ENCODE measurements at regions not wholly inside any gene's neighbourhood (a gene's known extent, or its start where the extent isn't known, plus 50 kb on each side); places are given as distances from the start of the nearest gene placed in this dataset.
"Not testable (repeated sequence)": the region's sequence is repeated elsewhere in the genome, so short reads cannot be mapped to it uniquely, and the experiment has no call there.

- no peak for DNase-seq (ENCODE audit: low spot score)
Measured at GRCh38 chr4:138499627-138500026, 257.5 kb upstream of the SLC7A11 start.

- peak; percentile 7 for DNase-seq (ENCODE audit: low spot score)
Measured at GRCh38 chr4:138494931-138495330, 252.8 kb upstream of the SLC7A11 start.

- no peak for DNase-seq (ENCODE audit: low spot score)
Measured at GRCh38 chr4:138494116-138494515, 252.0 kb upstream of the SLC7A11 start.

GRCh38 chr4:138492176-138492575 is 250.0 kb upstream of the SLC7A11 start:
- DNase-seq (ENCODE audit: low spot score): no peak

- DNase-seq (ENCODE audit: low spot score): no peak
Measured at GRCh38 chr4:138488533-138488932, 246.4 kb upstream of the SLC7A11 start.

- DNase-seq (ENCODE audit: low spot score): no peak
Measured at GRCh38 chr4:138487670-138488069, 245.5 kb upstream of the SLC7A11 start.

GRCh38 chr4:138487230-138487629 is 245.1 kb upstream of the SLC7A11 start:
- DNase-seq (ENCODE audit: low spot score): no peak

GRCh38 chr4:138485498-138485897 is 243.3 kb upstream of the SLC7A11 start:
- no peak for DNase-seq (ENCODE audit: low spot score)

GRCh38 chr4:138475116-138475515 is 233.0 kb upstream of the SLC7A11 start:
- DNase-seq (ENCODE audit: low spot score): no peak

- DNase-seq (ENCODE audit: low spot score): no peak
Measured at GRCh38 chr4:138473339-138473738, 231.2 kb upstream of the SLC7A11 start.

- DNase-seq (ENCODE audit: low spot score): no peak
Measured at GRCh38 chr4:138460477-138461414, 218.6 kb upstream of the SLC7A11 start.

- DNase-seq (ENCODE audit: low spot score): no peak
Measured at GRCh38 chr4:138458751-138459150, 216.6 kb upstream of the SLC7A11 start.

- DNase-seq (ENCODE audit: low spot score): not testable (repeated sequence)
Measured at GRCh38 chr4:138456349-138456748, 214.2 kb upstream of the SLC7A11 start.

GRCh38 chr4:138455097-138455496 is 212.9 kb upstream of the SLC7A11 start:
- DNase-seq (ENCODE audit: low spot score): no peak

GRCh38 chr4:138452826-138453225 is 210.7 kb upstream of the SLC7A11 start:
- no peak for DNase-seq (ENCODE audit: low spot score)

GRCh38 chr4:138451276-138451663 is 209.1 kb upstream of the SLC7A11 start:
- DNase-seq (ENCODE audit: low spot score): no peak

GRCh38 chr4:138450546-138451275 is 208.6 kb upstream of the SLC7A11 start:
- DNase-seq (ENCODE audit: low spot score): no peak

GRCh38 chr4:138449938-138450337 is 207.8 kb upstream of the SLC7A11 start:
- DNase-seq (ENCODE audit: low spot score): no peak

- no peak for DNase-seq (ENCODE audit: low spot score)
Measured at GRCh38 chr4:138448169-138448568, 206.0 kb upstream of the SLC7A11 start.

- DNase-seq (ENCODE audit: low spot score): no peak
Measured at GRCh38 chr4:138446456-138446855, 204.3 kb upstream of the SLC7A11 start.

GRCh38 chr4:138445098-138445497 is 202.9 kb upstream of the SLC7A11 start:
- DNase-seq (ENCODE audit: low spot score): no peak

- DNase-seq (ENCODE audit: low spot score): no peak
Measured at GRCh38 chr4:138444260-138444659, 202.1 kb upstream of the SLC7A11 start.

- no peak for DNase-seq (ENCODE audit: low spot score)
Measured at GRCh38 chr4:138439143-138439581, 197.0 kb upstream of the SLC7A11 start.

Data from globus pallidus (tissue), 1 donor.